Peyer's patch (tissue), 4 donors: ENCODE measurements at regions not wholly inside any gene's neighbourhood (a gene's known extent, or its start where the extent isn't known, plus 50 kb on each side); places are given as distances from the start of the nearest gene placed in this dataset.
"Not testable (repeated sequence)": the region's sequence is repeated elsewhere in the genome, so short reads cannot be mapped to it uniquely, and the experiment has no call there.

Experiments
- DNase-seq, 3 donors: peaks; one replicate each; pipeline ENCODE4 v3.0.0-alpha.2; 2017 to 2019
- H3K27ac ChIP-seq, 4 donors: fragments of 200-600 bp; sonication (generic); one replicate each; pipeline ENCODE4 v1.5.1; 2016 to 2019
- H3K27me3 ChIP-seq, 2 donors: fragments of 200-600 bp; sonication (generic); one replicate each; pipeline ENCODE4 v1.5.1; 2019
- H3K36me3 ChIP-seq, 3 donors: fragments of 200-600 bp; sonication (generic); one replicate each; pipeline ENCODE4 v1.5.1; 2016 to 2019
- H3K4me1 ChIP-seq, 4 donors: fragments of 200-600 bp; sonication (generic); one replicate each; pipeline ENCODE4 v1.5.1; 2016 to 2019
- H3K4me3 ChIP-seq, 4 donors: fragments of 200-600 bp; sonication (generic); 1 replicate in 3 of 4; 2 replicates in 1 of 4; pipeline ENCODE4 v1.5.1; 2016 to 2019; ENCODE audit warnings: mild to moderate bottlenecking in 1 of 4
- H3K9me3 ChIP-seq, 4 donors: fragments of 200-600 bp; sonication (generic); one replicate each; pipeline ENCODE4 v1.5.1; 2016 to 2019; ENCODE audit warnings: mild to moderate bottlenecking in 1 of 4
- CTCF ChIP-seq, 6 experiments: fragments of 450-650 bp in 4 of 6; fragments of 200-600 bp in 2 of 6; sonication (generic) in 1 of 6; IDR thresholded peaks; one replicate each; pipeline ENCODE4 v1.5.1; 2017 to 2019; ENCODE audit warnings: antibody characterized with exemption in 6 of 6, mild to moderate bottlenecking in 3 of 6, moderate library complexity in 1 of 6
- POLR2A ChIP-seq, 2 donors: fragments of 450-650 bp; IDR thresholded peaks; one replicate each; pipeline ENCODE4 v1.5.1; 2017; ENCODE audit warnings: antibody characterized with exemption in 2 of 2, mild to moderate bottlenecking in 2 of 2, moderate library complexity in 2 of 2

- H3K4me1 ChIP-seq: no peaks in the 10 kb centered on the region
- no peaks in the 10 kb centered on the region for H3K36me3 ChIP-seq
- no peaks in the 10 kb centered on the region for H3K9me3 ChIP-seq
- H3K4me3 ChIP-seq: no peak overlapping the region
- no peaks in the 10 kb centered on the region for H3K27me3 ChIP-seq
- no peak for DNase-seq
- TF ChIP-seq POLR2A (IDR thresholded peaks at IDR 0.05): no peak
- TF ChIP-seq CTCF (IDR thresholded peaks at IDR 0.05): no peak
- H3K27ac ChIP-seq: no peak overlapping the region
Measured at GRCh38 chr21:23822760-23823159, 1784.5 kb downstream of the MRPL39 start.

GRCh38 chr21:23817337-23817736, 1789.9 kb downstream of the MRPL39 start:
- H3K27ac ChIP-seq: no peak overlapping the region
- TF ChIP-seq POLR2A (IDR thresholded peaks at IDR 0.05): no peak
- no peak for TF ChIP-seq CTCF (IDR thresholded peaks at IDR 0.05)
- DNase-seq: no peak
- H3K9me3 ChIP-seq: no peaks in the 10 kb centered on the region
- H3K4me3 ChIP-seq: no peak overlapping the region
- H3K4me1 ChIP-seq: no peaks in the 10 kb centered on the region
- H3K27me3 ChIP-seq: no peaks in the 10 kb centered on the region
- no peaks in the 10 kb centered on the region for H3K36me3 ChIP-seq

GRCh38 chr21:23812485-23812884, 1794.8 kb downstream of the MRPL39 start:
- no peaks in the 10 kb centered on the region for H3K4me1 ChIP-seq
- H3K4me3 ChIP-seq: no peak overlapping the region
- TF ChIP-seq CTCF (IDR thresholded peaks at IDR 0.05) (no peak), POLR2A (IDR thresholded peaks at IDR 0.05) (no peak)
- H3K27ac ChIP-seq: no peak overlapping the region
- H3K36me3 ChIP-seq: no peaks in the 10 kb centered on the region
- no peak for DNase-seq
- no peaks in the 10 kb centered on the region for H3K9me3 ChIP-seq
- no peaks in the 10 kb centered on the region for H3K27me3 ChIP-seq

- Histone ChIP-seq H3K36me3 (no peaks in the 10 kb centered on the region), H3K27me3 (no peaks in the 10 kb centered on the region), H3K9me3 (no peaks in the 10 kb centered on the region), H3K4me1 (no peaks in the 10 kb centered on the region), H3K27ac (no peak overlapping the region), H3K4me3 (no peak overlapping the region)
- no peak for TF ChIP-seq POLR2A (IDR thresholded peaks at IDR 0.05)
- no peak for TF ChIP-seq CTCF (IDR thresholded peaks at IDR 0.05)
- DNase-seq: no peak
Measured at GRCh38 chr21:23811805-23812204, 1795.5 kb downstream of the MRPL39 start.

GRCh38 chr21:23809573-23809972, 1797.7 kb downstream of the MRPL39 start:
- no peaks in the 10 kb centered on the region for H3K4me1 ChIP-seq
- DNase-seq: no peak

GRCh38 chr21:23806966-23807548, 1800.2 kb downstream of the MRPL39 start:
- H3K4me1 ChIP-seq, H3K27ac ChIP-seq, H3K27me3 ChIP-seq, H3K9me3 ChIP-seq, H3K4me3 ChIP-seq, DNase-seq, H3K36me3 ChIP-seq: not testable (repeated sequence)

More at GRCh38 chr21:23809573-23809972, 1797.7 kb downstream of the MRPL39 start:
- Histone ChIP-seq H3K27ac (no peak overlapping the region), H3K9me3 (no peaks in the 10 kb centered on the region), H3K27me3 (no peaks in the 10 kb centered on the region), H3K4me3 (no peak overlapping the region), H3K36me3 (no peaks in the 10 kb centered on the region)
- TF ChIP-seq POLR2A (IDR thresholded peaks at IDR 0.05) (no peak), CTCF (IDR thresholded peaks at IDR 0.05) (no peak)
